ENCODE measurements at regions not wholly inside any gene's neighbourhood (a gene's known extent, or its start where the extent isn't known, plus 50 kb on each side); places are given as distances from the start of the nearest gene placed in this dataset.
"Not testable (repeated sequence)": the region's sequence is repeated elsewhere in the genome, so short reads cannot be mapped to it uniquely, and the experiment has no call there.

GRCh38 chr14:19344261-19344660 lies 89.9 kb downstream of the POTEG start:
- not testable (repeated sequence) for DNase-seq; H3K9ac ChIP-seq (ENCODE audit: extremely low read depth, insufficient read length, low read length); H3K27ac Mint-ChIP-seq; H2AK5ac ChIP-seq (ENCODE audit: insufficient read length, low read length); H3K4me1 ChIP-seq (ENCODE audit: insufficient read depth, low read length); H3K4me2 ChIP-seq (ENCODE audit: insufficient read depth, insufficient read length, low read length); H2BK15ac ChIP-seq (ENCODE audit: low read depth, low read length); H3K56ac ChIP-seq (ENCODE audit: insufficient read length, low read depth, low read length); H2BK120ac ChIP-seq (ENCODE audit: low read depth, low read length, poor library complexity, severe bottlenecking); H3K14ac ChIP-seq (ENCODE audit: insufficient read depth, low read length); H3K36me3 Mint-ChIP-seq (ENCODE audit: insufficient read depth in 1 of 3, low read depth in 3 of 3); H3K27me3 Mint-ChIP-seq (ENCODE audit: low read depth); H4K20me1 ChIP-seq (ENCODE audit: control insufficient read depth, insufficient read depth, insufficient read length); H2BK12ac ChIP-seq (ENCODE audit: insufficient read length, low read depth, low read length); H3K79me2 ChIP-seq (ENCODE audit: insufficient read depth, low read length); H3K4me1 Mint-ChIP-seq; H3K23me2 ChIP-seq (ENCODE audit: insufficient read length, low read depth, low read length, poor library complexity, severe bottlenecking); H3K4ac ChIP-seq (ENCODE audit: low read depth, low read length); H3T11ph ChIP-seq (ENCODE audit: low read length); H2BK20ac ChIP-seq (ENCODE audit: low read depth, low read length, poor library complexity, severe bottlenecking); H2BK5ac ChIP-seq (ENCODE audit: insufficient read length, low read length); H3K27ac ChIP-seq (ENCODE audit: insufficient read length, low read depth, low read length); H3K27me3 ChIP-seq (ENCODE audit: insufficient read depth, low read length); H4K91ac ChIP-seq (ENCODE audit: insufficient read length, low read depth, low read length); H4K8ac ChIP-seq (replicated peaks; ENCODE audit: insufficient read length, low read depth, low read length); H3K79me1 ChIP-seq (ENCODE audit: insufficient read depth, low read depth, low read length, poor library complexity, severe bottlenecking); H2AFZ ChIP-seq (ENCODE audit: low read length); H3K23ac ChIP-seq (ENCODE audit: insufficient read length, low read depth, low read length); H3K18ac ChIP-seq (ENCODE audit: insufficient read length, low read depth, low read length); H3K4me3 Mint-ChIP-seq; H4K5ac ChIP-seq (ENCODE audit: insufficient read length, low read depth, low read length)
- peaks cover 18% of the 10 kb centered on the region for H3K9me3 ChIP-seq (ENCODE audit: control insufficient read depth, low read depth, low read length)
- WGBS (ENCODE audit: extremely low coverage, insufficient read length, low lambda C conversion rate) = no CpG with 5 or more reads among the region's 4 CpGs
- peaks cover 15 to 19% of the 10 kb centered on the region in 2 experiments for H3K9me3 Mint-ChIP-seq

DNA sequence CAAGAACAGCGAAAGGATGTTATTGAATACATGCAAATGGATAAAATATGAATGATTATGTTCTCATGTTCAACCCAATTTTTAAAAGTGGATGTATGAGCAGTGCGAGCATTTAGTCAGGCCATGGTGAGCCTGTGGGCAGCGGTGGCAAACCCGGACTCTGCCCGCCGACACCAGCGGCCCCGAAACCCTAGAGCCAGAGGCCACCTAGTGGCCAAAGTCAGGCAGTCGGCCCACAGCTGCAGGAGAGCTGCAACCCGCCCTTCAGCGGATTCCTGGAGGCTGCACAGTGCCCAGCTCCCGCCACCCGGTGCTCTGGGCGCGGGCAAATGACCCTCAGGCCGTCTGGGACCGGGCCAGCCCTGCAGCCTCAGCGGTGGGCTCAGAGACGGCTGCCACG lies 89.5 kb downstream of the POTEG start:
- not testable (repeated sequence) for H2BK15ac ChIP-seq (ENCODE audit: low read depth, low read length); H4K20me1 ChIP-seq (ENCODE audit: control insufficient read depth, insufficient read depth, insufficient read length); H2BK120ac ChIP-seq (ENCODE audit: low read depth, low read length, poor library complexity, severe bottlenecking); H3K27me3 Mint-ChIP-seq (ENCODE audit: low read depth); H3K27ac ChIP-seq (ENCODE audit: insufficient read length, low read depth, low read length); H4K5ac ChIP-seq (ENCODE audit: insufficient read length, low read depth, low read length); H3K4me3 Mint-ChIP-seq; H2BK20ac ChIP-seq (ENCODE audit: low read depth, low read length, poor library complexity, severe bottlenecking); H2AK5ac ChIP-seq (ENCODE audit: insufficient read length, low read length); H3K4me1 Mint-ChIP-seq; H3T11ph ChIP-seq (ENCODE audit: low read length); H3K18ac ChIP-seq (ENCODE audit: insufficient read length, low read depth, low read length); H3K27ac Mint-ChIP-seq; H3K36me3 Mint-ChIP-seq (ENCODE audit: insufficient read depth in 1 of 3, low read depth in 3 of 3); H4K8ac ChIP-seq (replicated peaks; ENCODE audit: insufficient read length, low read depth, low read length); H3K23me2 ChIP-seq (ENCODE audit: insufficient read length, low read depth, low read length, poor library complexity, severe bottlenecking); H3K79me1 ChIP-seq (ENCODE audit: insufficient read depth, low read depth, low read length, poor library complexity, severe bottlenecking); H3K4me1 ChIP-seq (ENCODE audit: insufficient read depth, low read length); H4K91ac ChIP-seq (ENCODE audit: insufficient read length, low read depth, low read length); H3K14ac ChIP-seq (ENCODE audit: insufficient read depth, low read length); H2BK12ac ChIP-seq (ENCODE audit: insufficient read length, low read depth, low read length); H3K27me3 ChIP-seq (ENCODE audit: insufficient read depth, low read length); H3K9ac ChIP-seq (ENCODE audit: extremely low read depth, insufficient read length, low read length); H3K23ac ChIP-seq (ENCODE audit: insufficient read length, low read depth, low read length); H2AFZ ChIP-seq (ENCODE audit: low read length); H3K4ac ChIP-seq (ENCODE audit: low read depth, low read length); H2BK5ac ChIP-seq (ENCODE audit: insufficient read length, low read length); H3K56ac ChIP-seq (ENCODE audit: insufficient read length, low read depth, low read length); H3K79me2 ChIP-seq (ENCODE audit: insufficient read depth, low read length); DNase-seq; H3K4me2 ChIP-seq (ENCODE audit: insufficient read depth, insufficient read length, low read length)
- peaks cover 18% of the 10 kb centered on the region for H3K9me3 ChIP-seq (ENCODE audit: control insufficient read depth, low read depth, low read length)
- H3K9me3 Mint-ChIP-seq = peaks cover 15 to 19% of the 10 kb centered on the region in 2 experiments
- no CpG with 5 or more reads among the region's 20 CpGs for WGBS (ENCODE audit: extremely low coverage, insufficient read length, low lambda C conversion rate)

All from H9 (cell line).